GM12878 (cell line): ENCODE measurements at regions not wholly inside any gene's neighbourhood (a gene's known extent, or its start where the extent isn't known, plus 50 kb on each side); places are given as distances from the start of the nearest gene placed in this dataset.

Source experiments
- SIX5 ChIP-seq: IDR thresholded peaks from 2 replicates; pipeline ENCODE4 v1.6.1; 2011; ENCODE audit warnings: mild to moderate bottlenecking, low read depth, low read length, moderate library complexity; ENCODE audit not compliant: severe bottlenecking
- ZNF217 ChIP-seq: fragments of 450-650 bp; IDR thresholded peaks from 2 replicates; pipeline ENCODE4 v1.6.1; 2017; ENCODE audit warnings: antibody characterized with exemption, mild to moderate bottlenecking
- ZNF384 ChIP-seq: IDR thresholded peaks from 2 replicates; pipeline ENCODE4 v1.6.1; 2012; ENCODE audit warnings: low read depth, mild to moderate bottlenecking, low read length, improper control_type of control experiment, borderline replicate concordance
- TF ChIP-seq, protein P1 (sequence below): IDR thresholded peaks from 2 replicates; pipeline ENCODE4 v1.6.1; 2012; ENCODE audit warnings: mild to moderate bottlenecking, low read depth, low read length
- TF ChIP-seq, protein P2 (sequence below): fragments of 450-650 bp; formaldehyde crosslinking; IDR thresholded peaks from 2 replicates; pipeline ENCODE4 v1.5.0; 2022; ENCODE audit warnings: mild to moderate bottlenecking, missing genetic modification characterization
- TF ChIP-seq, protein P3 (sequence below): IDR thresholded peaks from 2 replicates; pipeline ENCODE4 v1.6.1; 2012; ENCODE audit warnings: low read length, inconsistent platforms

DNA sequence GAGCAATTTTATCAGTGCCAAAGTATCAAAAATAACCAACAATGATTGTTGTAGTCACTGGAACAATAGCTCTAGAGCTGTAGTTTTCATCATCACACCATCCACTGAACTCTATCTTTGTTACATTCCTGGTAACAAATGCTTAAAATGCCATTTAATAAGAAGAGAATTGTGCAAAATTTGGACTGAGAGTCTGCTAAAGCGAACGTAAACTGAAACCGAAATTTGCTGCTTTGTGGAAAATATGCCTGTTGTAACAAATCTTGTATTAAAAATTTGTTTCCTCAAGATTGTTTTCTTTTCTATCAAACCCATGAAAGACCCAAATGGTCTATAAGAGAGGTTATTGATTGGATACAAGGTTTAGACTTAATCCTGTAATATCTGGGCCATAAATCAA is 109.3 kb upstream of the TECRL start (continued):
- TF ChIP-seq, protein P1, sequence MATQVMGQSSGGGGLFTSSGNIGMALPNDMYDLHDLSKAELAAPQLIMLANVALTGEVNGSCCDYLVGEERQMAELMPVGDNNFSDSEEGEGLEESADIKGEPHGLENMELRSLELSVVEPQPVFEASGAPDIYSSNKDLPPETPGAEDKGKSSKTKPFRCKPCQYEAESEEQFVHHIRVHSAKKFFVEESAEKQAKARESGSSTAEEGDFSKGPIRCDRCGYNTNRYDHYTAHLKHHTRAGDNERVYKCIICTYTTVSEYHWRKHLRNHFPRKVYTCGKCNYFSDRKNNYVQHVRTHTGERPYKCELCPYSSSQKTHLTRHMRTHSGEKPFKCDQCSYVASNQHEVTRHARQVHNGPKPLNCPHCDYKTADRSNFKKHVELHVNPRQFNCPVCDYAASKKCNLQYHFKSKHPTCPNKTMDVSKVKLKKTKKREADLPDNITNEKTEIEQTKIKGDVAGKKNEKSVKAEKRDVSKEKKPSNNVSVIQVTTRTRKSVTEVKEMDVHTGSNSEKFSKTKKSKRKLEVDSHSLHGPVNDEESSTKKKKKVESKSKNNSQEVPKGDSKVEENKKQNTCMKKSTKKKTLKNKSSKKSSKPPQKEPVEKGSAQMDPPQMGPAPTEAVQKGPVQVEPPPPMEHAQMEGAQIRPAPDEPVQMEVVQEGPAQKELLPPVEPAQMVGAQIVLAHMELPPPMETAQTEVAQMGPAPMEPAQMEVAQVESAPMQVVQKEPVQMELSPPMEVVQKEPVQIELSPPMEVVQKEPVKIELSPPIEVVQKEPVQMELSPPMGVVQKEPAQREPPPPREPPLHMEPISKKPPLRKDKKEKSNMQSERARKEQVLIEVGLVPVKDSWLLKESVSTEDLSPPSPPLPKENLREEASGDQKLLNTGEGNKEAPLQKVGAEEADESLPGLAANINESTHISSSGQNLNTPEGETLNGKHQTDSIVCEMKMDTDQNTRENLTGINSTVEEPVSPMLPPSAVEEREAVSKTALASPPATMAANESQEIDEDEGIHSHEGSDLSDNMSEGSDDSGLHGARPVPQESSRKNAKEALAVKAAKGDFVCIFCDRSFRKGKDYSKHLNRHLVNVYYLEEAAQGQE = no peak
- TF ChIP-seq ZNF217 = no peak
- TF ChIP-seq, protein P2, sequence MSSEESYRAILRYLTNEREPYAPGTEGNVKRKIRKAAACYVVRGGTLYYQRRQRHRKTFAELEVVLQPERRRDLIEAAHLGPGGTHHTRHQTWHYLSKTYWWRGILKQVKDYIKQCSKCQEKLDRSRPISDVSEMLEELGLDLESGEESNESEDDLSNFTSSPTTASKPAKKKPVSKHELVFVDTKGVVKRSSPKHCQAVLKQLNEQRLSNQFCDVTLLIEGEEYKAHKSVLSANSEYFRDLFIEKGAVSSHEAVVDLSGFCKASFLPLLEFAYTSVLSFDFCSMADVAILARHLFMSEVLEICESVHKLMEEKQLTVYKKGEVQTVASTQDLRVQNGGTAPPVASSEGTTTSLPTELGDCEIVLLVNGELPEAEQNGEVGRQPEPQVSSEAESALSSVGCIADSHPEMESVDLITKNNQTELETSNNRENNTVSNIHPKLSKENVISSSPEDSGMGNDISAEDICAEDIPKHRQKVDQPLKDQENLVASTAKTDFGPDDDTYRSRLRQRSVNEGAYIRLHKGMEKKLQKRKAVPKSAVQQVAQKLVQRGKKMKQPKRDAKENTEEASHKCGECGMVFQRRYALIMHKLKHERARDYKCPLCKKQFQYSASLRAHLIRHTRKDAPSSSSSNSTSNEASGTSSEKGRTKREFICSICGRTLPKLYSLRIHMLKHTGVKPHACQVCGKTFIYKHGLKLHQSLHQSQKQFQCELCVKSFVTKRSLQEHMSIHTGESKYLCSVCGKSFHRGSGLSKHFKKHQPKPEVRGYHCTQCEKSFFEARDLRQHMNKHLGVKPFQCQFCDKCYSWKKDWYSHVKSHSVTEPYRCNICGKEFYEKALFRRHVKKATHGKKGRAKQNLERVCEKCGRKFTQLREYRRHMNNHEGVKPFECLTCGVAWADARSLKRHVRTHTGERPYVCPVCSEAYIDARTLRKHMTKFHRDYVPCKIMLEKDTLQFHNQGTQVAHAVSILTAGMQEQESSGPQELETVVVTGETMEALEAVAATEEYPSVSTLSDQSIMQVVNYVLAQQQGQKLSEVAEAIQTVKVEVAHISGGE (CRISPR knock-in tag) = no peak
- no peak for TF ChIP-seq ZNF384
- TF ChIP-seq, protein P3, sequence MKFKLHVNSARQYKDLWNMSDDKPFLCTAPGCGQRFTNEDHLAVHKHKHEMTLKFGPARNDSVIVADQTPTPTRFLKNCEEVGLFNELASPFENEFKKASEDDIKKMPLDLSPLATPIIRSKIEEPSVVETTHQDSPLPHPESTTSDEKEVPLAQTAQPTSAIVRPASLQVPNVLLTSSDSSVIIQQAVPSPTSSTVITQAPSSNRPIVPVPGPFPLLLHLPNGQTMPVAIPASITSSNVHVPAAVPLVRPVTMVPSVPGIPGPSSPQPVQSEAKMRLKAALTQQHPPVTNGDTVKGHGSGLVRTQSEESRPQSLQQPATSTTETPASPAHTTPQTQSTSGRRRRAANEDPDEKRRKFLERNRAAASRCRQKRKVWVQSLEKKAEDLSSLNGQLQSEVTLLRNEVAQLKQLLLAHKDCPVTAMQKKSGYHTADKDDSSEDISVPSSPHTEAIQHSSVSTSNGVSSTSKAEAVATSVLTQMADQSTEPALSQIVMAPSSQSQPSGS = no peak
- no peak for TF ChIP-seq SIX5
